Activated CD4-positive, alpha-beta T cell treated with anti-CD3 and anti-CD28 coated beads, Interleukin-2, amount 50 U/mL, for 24 hours (primary cell): ENCODE measurements at regions not wholly inside any gene's neighbourhood (a gene's known extent, or its start where the extent isn't known, plus 50 kb on each side); places are given as distances from the start of the nearest gene placed in this dataset.

Experiments used
- DNase-seq, 2 donors: peaks; one replicate each; pipeline ENCODE4 v3.0.0-alpha.2; 2020; ENCODE audit warnings: low read depth in 1 of 2, low spot score in 1 of 2

GRCh38 chr12:22899184-22899583 lies 274.2 kb downstream of the ETNK1 start:
- DNase-seq = no peak

- no peak for DNase-seq
These were observed 275.4 kb downstream of the ETNK1 start for GRCh38 chr12:22900401-22900800.

- DNase-seq = no peak
These were observed 279.5 kb downstream of the ETNK1 start for GRCh38 chr12:22904485-22904884.

DNA sequence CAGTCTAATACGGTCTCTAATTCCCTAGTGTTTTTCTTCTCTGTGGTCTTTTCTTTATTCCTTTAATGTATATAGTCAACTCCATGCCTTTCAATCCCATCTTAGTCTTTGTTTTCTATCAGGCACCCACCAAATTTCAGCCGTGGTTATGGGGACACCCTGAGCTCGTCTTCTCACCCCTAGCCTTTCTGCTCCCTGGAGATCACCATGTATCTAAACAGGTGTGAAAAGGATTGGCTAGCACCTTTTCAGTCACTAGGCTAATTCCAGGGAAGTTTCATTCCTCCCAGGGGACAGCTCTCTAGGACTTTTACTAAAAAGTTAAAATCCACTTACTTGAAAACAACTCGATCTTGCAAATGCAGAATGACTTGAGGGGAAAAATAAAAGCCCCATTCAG lies 291.3 kb downstream of the ETNK1 start:
- no peak for DNase-seq

- no peak for DNase-seq
These were observed 291.8 kb downstream of the ETNK1 start for GRCh38 chr12:22916815-22917214.

DNA sequence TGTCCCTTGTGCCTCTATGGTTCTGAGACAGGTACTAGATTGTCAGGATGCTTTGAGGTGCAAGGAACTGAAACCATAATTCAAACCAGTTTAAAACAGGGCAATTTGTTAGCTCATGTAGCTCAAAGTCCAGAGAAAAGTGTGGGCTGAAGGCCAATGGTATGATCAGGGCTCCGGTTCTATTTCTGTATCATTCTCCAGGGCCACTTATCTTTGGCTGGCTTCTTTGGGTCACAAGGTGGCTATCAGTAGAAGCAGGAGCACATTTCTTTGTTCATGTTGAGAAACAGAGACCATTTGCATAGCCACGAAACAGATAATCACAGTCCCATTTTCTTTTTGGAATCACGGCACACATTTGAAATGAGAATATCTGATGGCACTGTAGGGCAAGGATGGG lies 294.9 kb downstream of the ETNK1 start:
- DNase-seq = no peak

GRCh38 chr12:22923768-22924167 lies 298.8 kb downstream of the ETNK1 start:
- DNase-seq = no peak

GRCh38 chr12:22924391-22924790 lies 299.4 kb downstream of the ETNK1 start:
- no peak for DNase-seq

- DNase-seq = no peak
These were observed 300.7 kb downstream of the ETNK1 start for GRCh38 chr12:22925623-22926022.

DNA sequence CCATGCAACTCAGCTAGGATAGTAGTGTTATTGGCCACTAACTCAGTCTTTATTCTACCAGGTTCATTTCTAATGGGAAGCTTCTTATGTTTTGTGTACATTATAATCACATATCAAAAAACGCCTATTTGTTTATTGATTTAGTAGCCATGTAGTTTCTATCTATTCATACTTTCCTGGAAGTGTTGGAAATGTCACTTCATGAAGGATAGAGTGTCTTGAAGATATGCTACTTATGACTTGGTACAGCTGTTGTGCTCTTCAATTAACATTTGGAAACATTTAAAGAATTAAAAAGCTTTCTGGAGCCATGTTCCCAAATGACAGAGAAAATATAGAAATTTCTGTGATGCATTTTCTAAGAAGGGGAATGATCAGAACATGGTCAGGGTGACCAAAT lies 307.5 kb downstream of the ETNK1 start:
- DNase-seq = no peak

DNA sequence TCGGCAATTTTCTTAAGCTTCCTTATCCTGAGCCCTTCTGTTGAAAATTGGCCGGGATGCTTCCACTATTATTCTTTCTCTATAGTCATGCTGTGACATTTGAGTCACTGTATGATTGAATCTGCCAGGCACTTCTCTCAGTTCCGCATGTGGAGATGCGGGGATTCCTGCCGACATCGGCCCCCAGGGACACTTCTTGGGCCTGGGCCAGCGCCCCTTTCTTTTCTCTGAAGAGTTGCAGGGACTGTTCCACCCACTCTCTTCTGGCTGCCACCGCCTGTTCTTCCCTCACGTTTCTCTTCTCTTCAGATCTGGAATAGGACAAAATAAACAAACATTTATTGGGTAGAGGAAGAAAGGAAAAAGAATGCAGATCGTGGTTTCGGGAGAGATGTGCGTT lies 310.1 kb downstream of the ETNK1 start:
- no peak for DNase-seq

GRCh38 chr12:22935501-22935900 lies 310.5 kb downstream of the ETNK1 start:
- DNase-seq = no peak

GRCh38 chr12:22938323-22938722 lies 313.4 kb downstream of the ETNK1 start:
- no peak for DNase-seq

GRCh38 chr12:22951206-22951605 lies 326.2 kb downstream of the ETNK1 start:
- no peak for DNase-seq

- no peak for DNase-seq
These were observed 331.7 kb downstream of the ETNK1 start for GRCh38 chr12:22956690-22957089.

DNA sequence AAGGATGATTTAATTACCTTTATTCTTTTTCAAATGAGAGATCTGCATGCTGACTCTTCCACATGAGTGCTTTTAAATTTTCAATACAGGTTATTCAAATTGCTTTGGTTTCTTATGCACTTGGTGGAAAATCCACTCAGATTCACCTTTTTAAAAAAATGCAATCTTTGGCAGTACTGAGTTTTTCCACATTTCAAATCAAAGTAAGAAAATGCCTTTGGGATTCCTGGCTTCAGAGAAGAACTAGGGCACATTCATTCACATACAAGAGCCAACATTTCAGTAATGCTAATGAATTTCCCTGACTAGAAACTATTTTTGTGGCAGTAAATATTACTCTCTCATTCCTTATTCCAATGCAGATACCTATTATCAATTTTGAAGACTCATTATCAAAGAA lies 342.2 kb downstream of the ETNK1 start:
- DNase-seq = no peak

DNA sequence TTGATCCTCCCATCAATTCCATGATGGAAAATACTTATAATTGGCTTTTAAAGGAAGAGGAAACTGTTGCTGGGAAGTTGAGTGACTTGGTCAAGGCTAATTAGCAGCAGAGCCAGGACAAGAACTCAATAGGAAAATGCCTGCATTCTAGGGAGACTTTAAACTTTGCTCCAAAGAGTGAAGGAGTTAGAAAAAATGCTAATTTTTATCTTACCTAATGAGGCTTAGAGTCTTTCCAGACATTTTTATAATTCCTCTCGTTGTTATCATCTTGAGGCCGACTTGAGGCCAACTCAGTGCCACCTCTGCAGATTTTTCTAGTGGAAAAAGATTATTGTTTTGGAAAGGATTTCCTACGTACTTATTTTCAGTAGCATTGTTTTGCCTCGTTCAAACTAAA lies 344.6 kb downstream of the ETNK1 start:
- no peak for DNase-seq

- DNase-seq = no peak
These were observed 346.3 kb downstream of the ETNK1 start for GRCh38 chr12:22971247-22971646.

DNA sequence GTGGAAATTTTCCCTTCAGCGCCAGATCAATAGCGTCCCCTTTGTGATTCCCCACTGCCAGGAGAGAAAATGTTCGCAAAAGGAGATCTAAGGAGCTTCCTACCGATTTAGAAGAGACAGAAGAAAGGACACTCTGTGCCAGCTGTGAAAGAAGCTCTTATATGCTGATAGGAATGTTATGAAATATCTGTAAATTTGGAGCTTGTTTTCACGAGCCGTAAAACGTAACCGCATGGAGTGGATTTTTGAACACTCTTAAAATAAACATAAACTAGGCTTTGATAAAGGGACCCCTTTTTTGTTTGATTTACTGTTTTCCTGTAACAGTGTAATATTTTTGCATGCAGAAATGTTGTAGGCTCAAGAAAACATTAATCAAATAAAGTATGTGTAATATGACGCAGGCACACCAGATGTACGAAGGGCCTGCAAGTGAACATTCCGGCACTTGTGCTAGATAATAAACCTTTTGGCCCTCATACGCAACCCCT lies 346.8 kb downstream of the ETNK1 start:
- DNase-seq = no peak

DNA sequence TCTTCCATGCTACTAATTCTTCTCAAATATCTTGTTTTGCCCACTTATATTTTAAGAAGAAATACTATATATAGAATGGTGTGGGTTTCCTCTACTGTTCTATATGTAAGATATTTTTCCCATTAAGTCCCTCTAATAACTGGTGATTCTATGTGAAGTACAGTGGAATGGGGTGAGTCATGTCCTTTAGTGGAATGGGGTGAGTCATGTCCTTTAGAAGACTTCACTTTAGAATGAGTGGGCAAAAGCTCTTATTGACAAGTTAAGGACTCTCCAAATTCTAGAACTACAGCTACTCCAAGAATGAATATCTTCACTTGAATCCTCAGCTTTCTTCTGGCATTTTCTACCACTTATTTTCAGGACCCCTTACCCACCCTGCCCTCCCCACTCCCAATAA lies 349.9 kb downstream of the ETNK1 start:
- DNase-seq = no peak

DNA sequence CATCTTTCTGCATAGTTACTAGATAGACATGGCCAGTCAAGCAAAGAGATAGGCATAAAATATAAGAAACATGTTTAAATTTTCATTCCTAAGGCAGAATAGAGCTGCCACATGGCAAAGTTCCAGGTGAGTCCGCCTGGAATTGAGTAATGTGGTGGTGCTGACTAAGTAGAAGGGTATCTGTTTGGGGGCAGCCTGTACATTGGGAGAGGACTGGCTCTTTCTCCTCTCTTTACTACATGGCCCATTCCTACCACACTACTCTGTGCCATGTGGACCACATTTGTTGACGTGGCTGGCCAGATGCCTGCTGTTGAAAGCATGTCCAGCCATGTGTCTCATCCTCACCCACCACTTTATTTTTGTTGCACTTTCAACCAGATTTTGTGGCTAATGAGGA lies 354.0 kb downstream of the ETNK1 start:
- no peak for DNase-seq

- DNase-seq = no peak
These were observed 355.0 kb downstream of the ETNK1 start for GRCh38 chr12:22979854-22980469.

DNA sequence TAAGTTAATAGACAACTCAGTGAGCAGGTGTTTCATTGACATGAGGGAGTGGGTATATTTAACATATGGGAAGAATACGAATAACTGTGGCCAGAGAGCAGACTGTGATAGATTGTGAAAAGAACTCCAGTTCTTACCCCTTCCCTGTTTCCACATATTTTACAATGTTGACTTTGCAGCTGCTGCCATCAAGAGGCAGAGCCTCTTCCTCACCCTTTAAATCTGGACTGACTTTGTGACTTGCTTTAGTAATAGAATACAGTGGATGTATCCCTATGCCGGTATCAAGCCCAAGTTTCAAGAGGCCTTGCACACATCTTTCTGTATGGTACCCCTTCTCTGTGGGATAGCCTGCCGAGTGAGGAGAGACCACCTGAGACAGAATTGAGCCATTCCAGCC lies 356.7 kb downstream of the ETNK1 start:
- DNase-seq = no peak

DNA sequence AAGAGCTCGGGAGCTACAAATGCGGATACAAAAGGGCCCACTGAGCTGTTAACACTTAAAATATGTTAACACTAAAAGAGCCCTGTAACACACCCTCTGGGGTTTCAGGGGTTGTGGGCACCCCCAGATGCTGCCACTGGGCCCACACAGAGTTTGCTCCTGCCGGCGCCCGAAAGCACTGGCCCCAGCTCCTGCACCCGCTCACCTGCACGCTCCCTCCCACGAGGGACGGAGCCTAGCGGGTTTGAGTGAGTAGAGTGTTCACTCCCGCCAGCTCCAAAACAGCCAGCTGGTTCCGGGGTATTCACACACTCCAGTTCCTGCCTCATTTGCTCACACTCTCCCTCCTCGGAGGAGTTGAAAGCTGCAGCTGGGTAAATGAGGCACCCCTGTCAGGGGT lies 357.7 kb downstream of the ETNK1 start:
- DNase-seq = no peak
